ENCODE measurements at regions not wholly inside any gene's neighbourhood (a gene's known extent, or its start where the extent isn't known, plus 50 kb on each side); places are given as distances from the start of the nearest gene placed in this dataset.
"Not testable (repeated sequence)": the region's sequence is repeated elsewhere in the genome, so short reads cannot be mapped to it uniquely, and the experiment has no call there.

GRCh38 chrX:140447150-140447549, 57.7 kb downstream of the SOX3 start:
- no peak for DNase-seq

- DNase-seq = no peak
Observed at GRCh38 chrX:140440876-140441275, 64.0 kb downstream of the SOX3 start.

GRCh38 chrX:140439476-140439875, 65.4 kb downstream of the SOX3 start:
- no peak for DNase-seq

- DNase-seq = no peak
Observed at GRCh38 chrX:140434347-140434746, 70.5 kb downstream of the SOX3 start.

GRCh38 chrX:140433582-140433981, 71.3 kb downstream of the SOX3 start:
- no peak for DNase-seq

GRCh38 chrX:140432346-140433175, 72.3 kb downstream of the SOX3 start:
- no peak for DNase-seq

- DNase-seq = no peak
Observed at GRCh38 chrX:140431521-140431920, 73.3 kb downstream of the SOX3 start.

GRCh38 chrX:140425712-140426395, 79.0 kb downstream of the SOX3 start:
- DNase-seq = no peak

GRCh38 chrX:140422501-140422900, 82.4 kb downstream of the SOX3 start:
- no peak for DNase-seq

- DNase-seq = not testable (repeated sequence)
Observed at GRCh38 chrX:140402131-140402530, 102.7 kb downstream of the SOX3 start.

- DNase-seq = not testable (repeated sequence)
Observed at GRCh38 chrX:140396326-140396725, 108.5 kb downstream of the SOX3 start.

- DNase-seq = no peak
Observed at GRCh38 chrX:140393507-140393906, 111.4 kb downstream of the SOX3 start.

- no peak for DNase-seq
Observed at GRCh38 chrX:140391313-140391712, 113.6 kb downstream of the SOX3 start.

GRCh38 chrX:140389331-140389730, 115.5 kb downstream of the SOX3 start:
- no peak for DNase-seq

GRCh38 chrX:140362861-140363260, 142.0 kb downstream of the SOX3 start:
- DNase-seq = no peak

GRCh38 chrX:140360924-140361323, 143.9 kb downstream of the SOX3 start:
- no peak for DNase-seq

- DNase-seq = no peak
Observed at GRCh38 chrX:140360284-140360683, 144.6 kb downstream of the SOX3 start.

GRCh38 chrX:140355922-140356321, 148.9 kb downstream of the SOX3 start:
- no peak for DNase-seq

- DNase-seq = no peak
Observed at GRCh38 chrX:140355429-140355828, 149.4 kb downstream of the SOX3 start.

- no peak for DNase-seq
Observed at GRCh38 chrX:140354431-140355120, 150.3 kb downstream of the SOX3 start.

GRCh38 chrX:140346729-140347128, 158.1 kb downstream of the SOX3 start:
- DNase-seq = no peak

- DNase-seq = no peak
Observed at GRCh38 chrX:140343226-140343868, 161.5 kb downstream of the SOX3 start.

GRCh38 chrX:140342410-140342809, 162.5 kb downstream of the SOX3 start:
- no peak for DNase-seq
